Fibroblast of gingiva (primary cell): ENCODE measurements at regions not wholly inside any gene's neighbourhood (a gene's known extent, or its start where the extent isn't known, plus 50 kb on each side); places are given as distances from the start of the nearest gene placed in this dataset.
"Not testable (repeated sequence)": the region's sequence is repeated elsewhere in the genome, so short reads cannot be mapped to it uniquely, and the experiment has no call there.

Source experiments
- DNase-seq: peaks from one replicate; pipeline ENCODE4 v3.0.0-alpha.2; 2011; ENCODE audit warnings: low read depth

- DNase-seq: no peak
Observed at GRCh38 chr2:204361738-204362137, 183.5 kb upstream of the PARD3B start.

- no peak for DNase-seq
Observed at GRCh38 chr2:204362581-204362980, 182.7 kb upstream of the PARD3B start.

GRCh38 chr2:204363513-204363912 lies 181.8 kb upstream of the PARD3B start:
- DNase-seq: no peak

- DNase-seq: no peak
Observed at GRCh38 chr2:204364860-204365535, 180.3 kb upstream of the PARD3B start.

DNA sequence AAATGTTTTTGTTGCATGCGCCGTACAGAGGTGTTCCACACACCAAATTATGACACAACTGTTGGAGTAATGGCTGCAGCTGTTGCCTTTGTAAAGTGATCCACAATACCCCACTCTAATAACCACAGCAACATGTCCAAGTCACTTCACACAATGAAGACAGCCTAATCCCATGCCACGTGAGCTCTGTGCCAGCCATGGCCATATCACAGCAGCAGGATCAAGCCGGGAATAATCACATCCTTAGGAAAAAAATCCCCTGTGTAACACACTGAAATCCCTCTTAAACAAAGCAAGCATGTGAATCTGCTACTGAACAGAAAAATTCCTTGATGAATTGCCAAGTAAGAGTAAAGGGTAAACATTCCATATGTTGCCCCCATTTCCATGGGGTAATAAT lies 179.5 kb upstream of the PARD3B start:
- DNase-seq: no peak

DNA sequence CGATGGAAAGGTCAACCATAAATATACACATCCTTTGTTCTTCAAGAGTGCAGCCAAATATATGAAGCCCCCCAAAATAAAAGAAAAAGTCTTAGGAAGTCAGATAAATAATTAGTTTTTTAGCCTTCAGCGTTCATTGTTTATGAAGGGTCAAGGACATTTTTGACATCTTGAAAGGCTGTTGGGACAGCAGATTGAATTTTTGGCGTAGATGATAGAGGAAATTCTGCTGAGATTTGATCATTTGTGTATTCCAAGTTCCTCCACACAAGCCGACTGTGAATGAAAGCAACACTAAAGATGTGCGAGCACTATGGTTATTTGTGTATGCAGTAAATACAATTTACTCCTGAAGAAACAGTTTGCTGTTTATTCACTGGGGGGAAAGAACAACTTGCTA lies 177.8 kb upstream of the PARD3B start:
- DNase-seq: no peak

GRCh38 chr2:204370172-204370718 lies 175.0 kb upstream of the PARD3B start:
- no peak for DNase-seq

DNA sequence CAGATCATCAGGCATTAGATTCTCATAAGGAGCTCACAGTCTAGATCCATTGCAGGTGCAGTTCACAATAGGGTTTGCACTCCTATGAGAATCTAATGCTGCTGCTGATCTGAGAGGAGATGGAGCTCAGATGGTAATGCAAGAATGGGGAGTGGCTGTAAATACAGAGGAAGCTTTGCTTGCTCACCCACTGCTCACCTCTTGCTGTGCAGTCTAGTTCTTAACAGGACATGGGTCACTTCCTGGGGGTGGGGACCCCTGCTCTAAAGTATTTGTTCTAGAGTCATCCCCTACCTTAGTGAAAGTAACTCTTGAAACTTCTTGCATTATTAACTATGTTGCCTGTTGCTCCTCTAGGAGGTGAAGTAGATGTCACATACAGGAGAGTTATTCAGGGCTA lies 171.3 kb upstream of the PARD3B start:
- no peak for DNase-seq

DNA sequence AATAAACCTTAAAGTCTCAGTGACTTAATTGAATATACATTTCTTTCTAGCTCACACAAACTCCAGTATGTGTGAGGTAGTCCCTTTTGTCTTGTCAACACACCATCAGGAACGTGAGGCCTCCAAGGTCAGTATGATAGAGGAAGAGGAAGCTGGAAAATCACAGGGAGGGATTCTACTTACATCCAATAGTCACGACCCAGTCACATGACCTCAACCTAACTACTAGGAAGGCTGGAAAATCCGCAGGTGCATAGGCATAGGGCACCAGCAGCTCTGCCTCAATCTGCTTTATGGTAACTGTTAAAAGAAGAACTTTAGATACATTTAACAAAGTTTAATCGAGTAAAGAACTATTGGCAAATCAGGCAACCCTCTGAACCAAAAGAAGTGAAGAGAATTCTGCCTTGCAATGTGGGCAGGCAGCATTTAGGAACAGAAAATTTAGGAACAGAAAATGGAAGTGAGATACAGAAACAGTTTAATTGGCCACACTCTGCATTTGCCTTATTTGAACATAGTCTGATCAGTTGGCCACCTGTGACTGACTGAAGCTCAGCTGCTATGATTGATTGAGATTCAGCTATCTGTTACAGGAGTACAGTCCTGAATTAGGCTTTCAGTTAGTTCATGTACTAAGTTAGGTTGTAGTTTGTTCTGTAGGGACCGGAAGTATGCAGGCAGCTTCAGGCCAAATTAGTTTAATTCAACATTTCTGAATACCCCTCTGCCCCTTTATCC lies 165.0 kb upstream of the PARD3B start:
- DNase-seq: no peak

DNA sequence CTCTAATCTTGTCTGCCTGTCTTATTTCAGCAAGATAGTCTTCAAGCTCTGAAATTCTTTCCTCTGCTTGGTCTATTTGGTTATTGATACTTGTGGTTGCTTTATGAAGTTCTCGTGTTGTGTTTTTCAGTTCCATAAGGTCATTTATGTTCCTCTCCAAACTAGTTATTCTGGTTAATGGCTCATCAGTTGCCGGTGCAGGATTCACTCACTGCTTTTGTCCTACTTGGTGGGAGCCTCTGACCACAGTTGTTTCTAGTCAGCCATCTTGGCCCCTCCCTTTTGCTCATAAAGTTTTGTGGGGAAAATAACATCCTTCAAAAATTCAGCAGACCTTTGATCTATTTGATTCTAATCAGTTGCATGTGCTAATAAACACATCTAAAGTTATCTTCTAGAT lies 158.6 kb upstream of the PARD3B start:
- no peak for DNase-seq

GRCh38 chr2:204389120-204389519 lies 156.2 kb upstream of the PARD3B start:
- no peak for DNase-seq

DNA sequence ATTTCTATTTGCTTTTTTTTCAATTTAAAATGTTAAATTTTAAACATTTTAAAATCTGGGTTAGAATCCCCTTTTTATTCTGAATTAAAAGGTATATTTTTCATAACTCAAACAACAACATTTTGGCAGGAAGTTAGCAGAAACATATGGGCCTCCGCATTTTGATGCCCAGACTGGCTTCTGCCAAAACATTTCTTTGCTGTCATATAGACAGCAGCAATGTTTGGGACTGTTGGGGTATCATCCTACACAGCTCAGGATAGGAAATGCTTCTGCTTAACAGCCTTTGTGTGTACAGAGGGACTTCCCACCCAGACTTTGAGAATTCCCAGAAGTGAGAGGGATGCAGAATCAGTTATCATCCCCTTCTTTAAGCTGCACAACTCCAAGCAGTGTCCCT lies 155.4 kb upstream of the PARD3B start:
- no peak for DNase-seq

DNA sequence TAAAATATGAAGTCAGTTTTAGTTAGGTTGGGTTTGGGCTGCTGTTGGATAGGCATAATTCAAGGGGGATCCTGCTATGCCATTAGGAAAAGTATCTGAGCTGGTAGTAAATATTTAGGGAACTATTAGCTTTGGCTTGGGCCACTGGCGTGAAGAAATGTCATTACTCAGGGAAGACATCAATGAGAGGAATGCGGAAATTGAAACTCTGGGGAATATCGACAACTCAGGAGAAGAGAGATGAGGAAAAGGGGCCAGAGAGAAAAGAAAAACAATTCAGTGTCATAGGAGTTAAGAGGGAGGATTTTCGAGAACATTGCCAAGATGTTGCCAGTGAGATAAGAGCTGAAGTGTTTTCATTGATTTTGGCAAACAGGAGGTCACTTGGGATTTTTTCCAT lies 149.7 kb upstream of the PARD3B start:
- DNase-seq: no peak

DNA sequence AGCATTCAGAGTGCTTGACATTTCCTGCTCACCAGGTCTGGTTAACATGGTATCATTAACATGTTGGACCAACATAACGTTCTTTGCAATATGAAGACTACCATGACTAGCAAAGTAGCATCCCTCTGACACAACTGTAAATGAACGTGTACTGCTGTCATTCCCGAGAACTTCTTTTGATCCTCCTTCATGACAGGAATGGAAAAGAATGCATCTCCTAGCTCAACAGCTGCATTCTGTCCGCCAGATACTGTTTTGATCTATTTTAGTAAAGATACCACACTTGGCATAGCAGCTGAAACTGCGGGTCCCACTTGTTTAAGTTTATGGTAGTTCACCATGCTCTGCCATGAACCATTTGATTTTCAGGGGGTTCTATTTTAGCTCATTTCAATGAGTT lies 144.2 kb upstream of the PARD3B start:
- no peak for DNase-seq

GRCh38 chr2:204407204-204408014 lies 137.9 kb upstream of the PARD3B start:
- DNase-seq: no peak

DNA sequence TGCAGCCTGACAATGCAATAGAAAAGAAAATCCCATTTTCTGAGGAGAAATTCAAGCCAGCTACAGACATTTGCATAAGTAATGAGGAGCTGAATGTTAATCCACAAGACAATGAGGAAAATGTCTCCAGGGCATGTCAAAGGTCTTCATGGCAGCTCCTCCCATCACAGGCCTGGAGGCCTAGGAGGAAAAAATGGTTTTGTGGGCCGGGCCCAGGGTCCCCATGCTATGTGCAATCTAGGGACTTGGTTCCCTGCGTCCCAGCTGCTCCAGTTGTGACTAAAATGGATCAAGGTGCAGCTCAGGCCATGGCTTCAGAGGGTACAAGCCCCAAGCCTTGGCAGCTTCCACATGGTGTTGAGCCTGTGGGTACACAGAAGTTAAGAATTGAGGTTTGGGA lies 132.5 kb upstream of the PARD3B start:
- DNase-seq: not testable (repeated sequence)

DNA sequence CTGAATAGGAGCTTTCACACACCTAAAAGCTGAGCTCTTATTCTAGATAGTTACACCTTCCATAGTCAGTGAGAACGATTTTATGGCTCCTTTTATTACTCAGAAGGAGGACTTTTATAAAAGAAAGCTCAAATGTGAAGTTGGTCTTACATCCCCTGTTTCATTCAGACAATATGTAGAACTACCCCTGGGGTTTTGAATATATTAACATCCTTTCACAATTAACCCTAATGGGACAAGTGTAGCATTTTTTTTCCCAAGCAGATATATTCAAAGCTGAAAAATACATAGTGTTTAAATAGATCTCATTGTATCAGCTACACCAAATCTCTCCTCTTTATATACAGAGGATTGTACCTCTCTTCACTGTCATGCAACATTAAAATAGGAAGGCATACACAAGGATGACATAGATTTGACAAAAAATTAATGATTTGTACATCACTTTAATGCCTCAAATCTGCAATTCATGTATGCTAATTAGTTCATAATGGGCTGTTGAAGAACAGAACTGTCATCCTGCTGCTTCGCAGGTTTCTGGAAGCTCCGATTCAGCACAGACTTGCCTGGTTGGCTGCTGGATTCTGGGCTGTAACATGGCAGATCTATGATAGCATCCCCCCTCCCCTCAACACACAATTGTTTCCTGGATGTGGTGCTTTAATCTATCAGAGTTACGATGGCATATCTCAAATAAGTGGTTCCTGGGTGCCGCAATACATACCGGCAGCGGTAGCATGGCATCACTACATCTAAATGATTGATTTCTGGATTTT lies 129.7 kb upstream of the PARD3B start:
- no peak for DNase-seq

- no peak for DNase-seq
Observed at GRCh38 chr2:204416236-204416635, 129.0 kb upstream of the PARD3B start.

DNA sequence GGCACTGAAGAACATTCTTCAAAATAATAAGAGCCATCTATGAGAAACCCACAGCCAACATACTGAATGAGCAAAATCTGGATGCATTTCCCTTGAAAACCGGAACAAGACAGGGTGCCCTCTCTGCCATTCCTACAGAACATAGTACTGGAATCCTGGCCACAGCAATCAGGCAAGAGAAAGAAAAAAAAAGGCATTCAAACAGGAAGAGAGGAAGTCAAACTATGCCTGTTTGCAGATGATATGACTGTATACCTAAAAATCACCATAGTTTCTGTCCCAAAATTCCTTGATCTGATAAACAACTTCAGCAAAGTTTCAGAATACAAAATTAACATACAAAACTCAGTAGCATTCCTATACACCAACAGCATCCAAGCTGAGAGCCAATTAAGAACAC lies 119.5 kb upstream of the PARD3B start:
- DNase-seq: no peak

DNA sequence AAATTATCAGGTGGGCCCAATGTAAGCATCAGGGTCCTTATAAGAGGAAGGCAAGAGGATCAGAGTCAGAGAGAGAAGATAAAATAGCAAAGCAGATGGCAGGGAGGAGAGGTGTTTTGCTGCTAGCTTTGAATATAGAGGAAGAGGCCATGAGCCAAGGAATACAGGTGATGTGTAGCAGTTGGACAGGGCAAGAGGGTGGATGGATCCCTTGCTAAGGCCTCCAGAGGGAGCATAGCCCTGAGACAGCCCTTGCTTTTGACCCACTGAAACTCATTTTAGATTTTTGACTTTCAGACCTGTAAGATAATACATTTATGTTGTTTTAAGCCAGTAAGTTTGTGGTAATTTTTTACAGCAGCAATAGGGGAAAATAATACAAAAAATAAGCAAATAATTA lies 116.6 kb upstream of the PARD3B start:
- no peak for DNase-seq

DNA sequence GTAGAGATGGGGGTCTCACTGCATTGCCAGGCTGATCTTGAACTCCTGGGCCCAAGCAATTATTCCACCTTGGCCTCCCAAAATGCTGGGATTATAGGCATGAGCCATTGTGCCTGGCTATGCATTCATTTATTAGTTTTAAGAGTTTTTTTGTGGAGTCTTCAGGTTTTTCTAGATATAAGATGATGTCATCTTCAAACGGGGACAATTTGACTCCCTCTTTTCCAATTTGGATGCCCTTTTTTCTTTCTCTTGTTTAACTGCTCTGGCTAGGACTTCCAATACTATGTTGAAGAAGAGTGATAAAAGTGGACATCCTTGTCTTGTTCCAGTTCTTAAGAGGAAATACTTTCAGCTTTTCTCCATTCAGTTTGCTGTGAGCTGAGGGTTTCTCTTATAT lies 113.7 kb upstream of the PARD3B start:
- DNase-seq: no peak

- no peak for DNase-seq
Observed at GRCh38 chr2:204432196-204432595, 113.1 kb upstream of the PARD3B start.
